LNCAP (cell line): ENCODE measurements at regions not wholly inside any gene's neighbourhood (a gene's known extent, or its start where the extent isn't known, plus 50 kb on each side); places are given as distances from the start of the nearest gene placed in this dataset.

Source experiments
- TF ChIP-seq, protein P1 (sequence below): fragments of 450-650 bp; IDR thresholded peaks from 2 replicates; pipeline ENCODE4 v1.5.1; 2017; ENCODE audit warnings: mild to moderate bottlenecking

DNA sequence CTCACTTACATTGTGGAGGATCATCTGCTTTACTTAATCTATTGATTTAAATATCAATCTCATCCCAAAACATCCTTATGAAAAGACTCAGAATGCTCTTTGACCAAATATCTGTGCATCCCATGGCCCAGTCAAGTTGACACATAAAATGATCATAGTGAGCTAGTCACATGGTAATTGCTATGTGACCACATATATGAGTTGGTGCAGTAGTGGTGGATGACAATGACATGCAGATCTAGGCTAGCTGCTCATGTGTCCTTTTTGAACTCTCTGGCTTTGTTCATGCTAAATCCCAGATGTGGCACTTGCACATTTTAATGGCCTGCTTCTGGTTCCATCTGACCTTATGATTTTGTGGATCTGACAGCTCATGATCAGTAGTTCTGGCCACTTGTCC is 156.2 kb downstream of the NFKBIZ start:
- TF ChIP-seq, protein P1, sequence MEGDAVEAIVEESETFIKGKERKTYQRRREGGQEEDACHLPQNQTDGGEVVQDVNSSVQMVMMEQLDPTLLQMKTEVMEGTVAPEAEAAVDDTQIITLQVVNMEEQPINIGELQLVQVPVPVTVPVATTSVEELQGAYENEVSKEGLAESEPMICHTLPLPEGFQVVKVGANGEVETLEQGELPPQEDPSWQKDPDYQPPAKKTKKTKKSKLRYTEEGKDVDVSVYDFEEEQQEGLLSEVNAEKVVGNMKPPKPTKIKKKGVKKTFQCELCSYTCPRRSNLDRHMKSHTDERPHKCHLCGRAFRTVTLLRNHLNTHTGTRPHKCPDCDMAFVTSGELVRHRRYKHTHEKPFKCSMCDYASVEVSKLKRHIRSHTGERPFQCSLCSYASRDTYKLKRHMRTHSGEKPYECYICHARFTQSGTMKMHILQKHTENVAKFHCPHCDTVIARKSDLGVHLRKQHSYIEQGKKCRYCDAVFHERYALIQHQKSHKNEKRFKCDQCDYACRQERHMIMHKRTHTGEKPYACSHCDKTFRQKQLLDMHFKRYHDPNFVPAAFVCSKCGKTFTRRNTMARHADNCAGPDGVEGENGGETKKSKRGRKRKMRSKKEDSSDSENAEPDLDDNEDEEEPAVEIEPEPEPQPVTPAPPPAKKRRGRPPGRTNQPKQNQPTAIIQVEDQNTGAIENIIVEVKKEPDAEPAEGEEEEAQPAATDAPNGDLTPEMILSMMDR, result no peak

DNA sequence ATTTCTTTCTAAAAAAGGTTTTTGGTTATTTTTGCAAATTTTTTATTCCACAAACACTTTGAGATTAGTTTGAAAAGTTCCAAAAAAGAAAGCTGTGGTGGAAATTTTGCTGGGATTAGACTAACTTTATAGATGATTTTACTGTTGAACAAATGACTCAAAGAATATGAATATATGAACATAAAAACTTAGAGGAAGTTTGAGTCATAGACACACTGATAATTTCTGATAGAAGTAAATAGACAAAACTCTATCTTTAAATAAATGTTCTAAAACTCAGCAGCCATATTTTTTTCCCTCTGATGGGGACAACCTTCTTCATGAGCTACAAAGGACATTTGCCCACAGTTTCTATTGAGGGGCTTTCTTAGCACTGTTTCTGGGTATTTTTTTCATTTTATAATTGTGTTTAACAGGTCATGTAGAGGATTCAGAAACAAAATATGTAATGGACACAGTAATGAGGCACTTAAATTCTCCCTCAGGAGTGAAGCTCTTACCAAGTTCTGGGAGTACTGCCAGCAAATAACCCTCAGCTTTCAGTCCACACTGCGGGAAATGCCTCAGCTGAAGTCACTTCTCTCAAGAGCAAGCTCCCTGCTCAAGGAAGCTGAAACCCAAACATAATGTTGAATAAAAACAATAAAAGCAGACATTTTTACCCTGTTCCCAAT is 157.6 kb downstream of the NFKBIZ start:
- TF ChIP-seq, protein P1, result no peak

DNA sequence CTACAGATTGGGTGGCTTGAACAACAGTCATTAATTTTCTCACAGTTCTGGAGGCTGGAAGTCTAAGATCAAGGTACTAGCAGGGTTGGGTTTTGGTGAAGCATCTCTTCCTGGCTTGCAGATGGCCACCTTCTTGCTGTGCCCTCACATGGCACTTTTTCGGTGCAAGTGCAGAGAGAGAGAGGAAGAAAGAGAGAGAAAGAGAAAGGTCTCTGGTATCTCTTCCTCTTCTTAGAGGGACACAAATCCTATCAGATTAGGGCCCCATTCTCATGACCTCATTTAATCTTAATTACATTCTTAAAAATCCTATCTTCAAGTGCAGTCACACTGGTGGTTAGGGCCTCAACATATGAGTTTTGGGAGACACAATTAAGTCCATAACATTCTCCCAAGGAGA is 167.1 kb downstream of the NFKBIZ start:
- TF ChIP-seq, protein P1, result no peak

DNA sequence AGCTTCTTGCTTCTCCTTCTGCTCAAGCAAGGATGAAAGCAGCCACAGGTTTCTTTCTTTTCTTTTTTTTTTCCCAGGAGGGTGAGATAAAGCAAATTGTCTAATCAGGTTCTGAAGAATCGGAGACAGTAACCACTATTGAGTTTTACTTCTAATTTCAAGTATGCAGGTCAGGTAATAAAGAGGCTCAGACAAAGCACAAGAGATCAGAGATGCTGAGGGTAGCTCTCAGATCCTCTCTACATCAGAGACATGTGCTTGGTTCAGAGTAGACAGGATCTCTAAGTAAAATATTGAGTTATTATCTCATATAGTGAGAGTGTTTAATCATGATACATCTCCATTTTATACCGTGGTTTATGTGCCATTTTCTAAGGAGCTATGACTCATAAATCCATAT is 168.5 kb downstream of the NFKBIZ start:
- TF ChIP-seq, protein P1, result no peak

DNA sequence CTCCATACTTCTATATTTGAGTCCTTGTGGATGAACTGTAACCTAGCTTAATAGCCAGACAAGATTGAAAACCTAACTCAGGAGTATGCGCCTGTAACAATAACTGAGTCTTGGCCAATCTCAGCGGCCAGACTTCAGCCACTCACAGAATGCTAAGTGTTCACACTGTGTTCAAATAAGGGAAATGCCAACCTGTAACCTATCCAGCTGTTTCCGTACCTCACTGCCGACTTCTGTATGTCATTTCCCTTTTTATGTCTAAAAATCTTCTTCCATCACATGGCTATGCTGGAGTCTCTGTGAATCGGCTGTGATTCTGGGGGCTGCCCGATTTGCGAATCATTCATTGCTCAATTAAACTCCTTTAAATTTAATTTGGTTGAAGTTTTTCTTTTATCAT is 169.2 kb downstream of the NFKBIZ start:
- TF ChIP-seq, protein P1, result no peak

DNA sequence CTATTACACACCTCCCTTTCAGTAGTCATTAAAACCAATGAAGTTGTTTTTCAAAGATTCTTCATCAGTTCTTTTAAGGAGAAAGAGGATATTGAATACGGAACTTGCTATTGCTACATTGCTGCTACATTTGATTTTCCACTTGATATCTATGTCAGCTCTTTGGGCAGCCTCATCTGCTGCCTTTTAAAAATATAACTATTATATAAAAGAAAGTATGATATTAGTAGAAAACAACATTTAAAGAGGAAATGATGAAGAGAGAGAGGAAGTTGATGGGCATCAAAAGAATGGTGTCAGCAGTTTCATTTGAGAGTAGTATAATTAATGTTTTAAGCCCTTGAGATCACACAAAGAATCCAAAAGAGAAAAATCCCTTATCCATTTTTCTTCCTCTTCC is 171.4 kb downstream of the NFKBIZ start:
- TF ChIP-seq, protein P1, result no peak

DNA sequence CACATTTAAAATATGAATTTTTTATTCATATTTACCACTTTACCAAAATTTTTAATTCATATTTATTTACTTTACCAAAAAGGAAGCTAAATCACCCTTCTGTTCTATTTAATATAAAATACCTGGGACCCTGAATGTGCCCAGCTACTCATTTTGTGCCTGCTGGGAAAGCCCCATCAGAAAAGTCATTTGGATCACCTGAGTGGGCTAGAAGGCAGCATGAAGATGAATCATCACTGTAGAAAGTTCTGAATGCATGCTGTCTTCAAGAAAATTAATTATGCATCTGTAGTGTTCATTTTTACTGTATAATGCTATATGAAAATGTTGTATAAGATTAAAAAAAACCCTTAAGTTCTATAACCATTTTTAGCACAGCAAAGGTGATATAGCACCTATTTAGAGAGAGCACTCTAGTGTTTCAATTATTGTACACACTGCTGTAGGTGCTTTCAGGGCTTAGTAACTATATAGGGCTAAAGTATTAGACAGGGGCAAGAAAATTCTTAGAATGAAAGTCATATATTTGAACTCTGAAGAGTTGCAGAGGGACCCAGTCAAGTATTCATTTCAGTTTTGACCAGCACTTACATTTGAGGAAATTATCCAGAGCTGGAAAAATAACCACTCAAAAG is 175.1 kb downstream of the NFKBIZ start:
- TF ChIP-seq, protein P1, result no peak
